8988T (cell line): ENCODE measurements at regions not wholly inside any gene's neighbourhood (a gene's known extent, or its start where the extent isn't known, plus 50 kb on each side); places are given as distances from the start of the nearest gene placed in this dataset.

Source experiments
- DNase-seq: peaks from one replicate; pipeline ENCODE4 v3.0.0; 2011

- no peak for DNase-seq
Observed at GRCh38 chr6:37106051-37106363, 63.9 kb upstream of the PIM1 start.

- no peak for DNase-seq
Observed at GRCh38 chr6:37106554-37106953, 63.4 kb upstream of the PIM1 start.

GRCh38 chr6:37106982-37107491 is 62.9 kb upstream of the PIM1 start:
- no peak for DNase-seq

- no peak for DNase-seq
Observed at GRCh38 chr6:37109714-37110499, 60.0 kb upstream of the PIM1 start.

GRCh38 chr6:37110500-37111461 is 59.2 kb upstream of the PIM1 start:
- DNase-seq = no peak

GRCh38 chr6:37113976-37114375 is 56.0 kb upstream of the PIM1 start:
- no peak for DNase-seq

GRCh38 chr6:37114612-37115011 is 55.3 kb upstream of the PIM1 start:
- DNase-seq = no peak

GRCh38 chr6:37115236-37115895 is 54.6 kb upstream of the PIM1 start:
- no peak for DNase-seq

- DNase-seq = no peak
Observed at GRCh38 chr6:37116326-37116725, 53.6 kb upstream of the PIM1 start.

- no peak for DNase-seq
Observed at GRCh38 chr6:37119387-37119886, 50.5 kb upstream of the PIM1 start.
